ENCODE measurements at regions not wholly inside any gene's neighbourhood (a gene's known extent, or its start where the extent isn't known, plus 50 kb on each side); places are given as distances from the start of the nearest gene placed in this dataset.

DNA sequence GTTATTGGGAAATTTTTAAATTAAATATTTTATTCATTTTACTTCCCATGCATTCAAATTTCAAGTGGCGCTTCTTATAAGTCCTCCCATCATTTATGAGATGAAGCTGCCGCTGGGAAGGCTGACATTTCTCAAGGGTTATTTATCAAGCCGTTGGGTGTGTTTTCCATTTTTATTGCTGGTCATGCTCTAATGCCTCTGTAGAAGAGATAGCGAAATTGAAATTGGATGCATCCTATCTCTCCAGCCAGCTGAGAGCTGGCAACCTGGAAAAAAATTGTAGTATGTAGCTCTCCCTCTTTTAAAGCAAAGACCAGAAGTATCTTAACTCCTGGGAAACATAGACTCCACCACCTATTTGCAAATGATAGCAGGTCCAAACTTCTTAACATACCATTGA is 135.9 kb downstream of the C6orf118 start:
- no peaks in the 10 kb centered on the region for H3K36me3 ChIP-seq (ENCODE audit: insufficient read depth, low read length)
- no peak overlapping the region for H3K9ac ChIP-seq (ENCODE audit: low read length)
- H3K9me3 ChIP-seq (ENCODE audit: low read length), result no peaks in the 10 kb centered on the region
- H2AFZ ChIP-seq (ENCODE audit: low read depth, low read length), result no peak overlapping the region
- no peaks in the 10 kb centered on the region for H3K27me3 ChIP-seq (ENCODE audit: insufficient read depth, low read depth, low read length)
- no peak overlapping the region for H3K4me3 ChIP-seq (ENCODE audit: low read length)
- no peaks in the 10 kb centered on the region for H3F3A ChIP-seq (ENCODE audit: insufficient read depth, low read length, poor library complexity, severe bottlenecking)
- no peak overlapping the region for H3K27ac ChIP-seq (ENCODE audit: low read length)
- H4K20me1 ChIP-seq (ENCODE audit: insufficient read depth), result no peaks in the 10 kb centered on the region
- TF ChIP-seq SMC3 (conservative IDR thresholded peaks at IDR 0.05; ENCODE audit: poor library complexity), result no peak
- no peak for TF ChIP-seq EZH2 (IDR thresholded peaks at IDR 0.05; ENCODE audit: borderline replicate concordance, insufficient read depth, low read length, poor library complexity, severe bottlenecking)
- TF ChIP-seq EP300 (conservative IDR thresholded peaks at IDR 0.05; ENCODE audit: poor library complexity, severe bottlenecking), result no peak
- TF ChIP-seq, protein P1, sequence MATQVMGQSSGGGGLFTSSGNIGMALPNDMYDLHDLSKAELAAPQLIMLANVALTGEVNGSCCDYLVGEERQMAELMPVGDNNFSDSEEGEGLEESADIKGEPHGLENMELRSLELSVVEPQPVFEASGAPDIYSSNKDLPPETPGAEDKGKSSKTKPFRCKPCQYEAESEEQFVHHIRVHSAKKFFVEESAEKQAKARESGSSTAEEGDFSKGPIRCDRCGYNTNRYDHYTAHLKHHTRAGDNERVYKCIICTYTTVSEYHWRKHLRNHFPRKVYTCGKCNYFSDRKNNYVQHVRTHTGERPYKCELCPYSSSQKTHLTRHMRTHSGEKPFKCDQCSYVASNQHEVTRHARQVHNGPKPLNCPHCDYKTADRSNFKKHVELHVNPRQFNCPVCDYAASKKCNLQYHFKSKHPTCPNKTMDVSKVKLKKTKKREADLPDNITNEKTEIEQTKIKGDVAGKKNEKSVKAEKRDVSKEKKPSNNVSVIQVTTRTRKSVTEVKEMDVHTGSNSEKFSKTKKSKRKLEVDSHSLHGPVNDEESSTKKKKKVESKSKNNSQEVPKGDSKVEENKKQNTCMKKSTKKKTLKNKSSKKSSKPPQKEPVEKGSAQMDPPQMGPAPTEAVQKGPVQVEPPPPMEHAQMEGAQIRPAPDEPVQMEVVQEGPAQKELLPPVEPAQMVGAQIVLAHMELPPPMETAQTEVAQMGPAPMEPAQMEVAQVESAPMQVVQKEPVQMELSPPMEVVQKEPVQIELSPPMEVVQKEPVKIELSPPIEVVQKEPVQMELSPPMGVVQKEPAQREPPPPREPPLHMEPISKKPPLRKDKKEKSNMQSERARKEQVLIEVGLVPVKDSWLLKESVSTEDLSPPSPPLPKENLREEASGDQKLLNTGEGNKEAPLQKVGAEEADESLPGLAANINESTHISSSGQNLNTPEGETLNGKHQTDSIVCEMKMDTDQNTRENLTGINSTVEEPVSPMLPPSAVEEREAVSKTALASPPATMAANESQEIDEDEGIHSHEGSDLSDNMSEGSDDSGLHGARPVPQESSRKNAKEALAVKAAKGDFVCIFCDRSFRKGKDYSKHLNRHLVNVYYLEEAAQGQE (IDR thresholded peaks at IDR 0.05; ENCODE audit: borderline replicate concordance), result no peak
- no peak for TF ChIP-seq POLR2AphosphoS5 (IDR thresholded peaks at IDR 0.05)
- TF ChIP-seq MXI1 (conservative IDR thresholded peaks at IDR 0.05; ENCODE audit: poor library complexity, severe bottlenecking), result no peak
- no peak for TF ChIP-seq TAF1 (IDR thresholded peaks at IDR 0.05; ENCODE audit: low read depth)
- no peak for TF ChIP-seq RAD21 (conservative IDR thresholded peaks at IDR 0.05)
- TF ChIP-seq, protein P2, sequence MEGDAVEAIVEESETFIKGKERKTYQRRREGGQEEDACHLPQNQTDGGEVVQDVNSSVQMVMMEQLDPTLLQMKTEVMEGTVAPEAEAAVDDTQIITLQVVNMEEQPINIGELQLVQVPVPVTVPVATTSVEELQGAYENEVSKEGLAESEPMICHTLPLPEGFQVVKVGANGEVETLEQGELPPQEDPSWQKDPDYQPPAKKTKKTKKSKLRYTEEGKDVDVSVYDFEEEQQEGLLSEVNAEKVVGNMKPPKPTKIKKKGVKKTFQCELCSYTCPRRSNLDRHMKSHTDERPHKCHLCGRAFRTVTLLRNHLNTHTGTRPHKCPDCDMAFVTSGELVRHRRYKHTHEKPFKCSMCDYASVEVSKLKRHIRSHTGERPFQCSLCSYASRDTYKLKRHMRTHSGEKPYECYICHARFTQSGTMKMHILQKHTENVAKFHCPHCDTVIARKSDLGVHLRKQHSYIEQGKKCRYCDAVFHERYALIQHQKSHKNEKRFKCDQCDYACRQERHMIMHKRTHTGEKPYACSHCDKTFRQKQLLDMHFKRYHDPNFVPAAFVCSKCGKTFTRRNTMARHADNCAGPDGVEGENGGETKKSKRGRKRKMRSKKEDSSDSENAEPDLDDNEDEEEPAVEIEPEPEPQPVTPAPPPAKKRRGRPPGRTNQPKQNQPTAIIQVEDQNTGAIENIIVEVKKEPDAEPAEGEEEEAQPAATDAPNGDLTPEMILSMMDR (IDR thresholded peaks at IDR 0.05; ENCODE audit: poor library complexity, severe bottlenecking), result no peak
- no peak overlapping the region for H3K4me2 ChIP-seq (ENCODE audit: low read length)
- no peaks in the 10 kb centered on the region for H3K79me2 ChIP-seq (replicated peaks; ENCODE audit: insufficient read depth, low read length)
- H3K9me2 ChIP-seq (ENCODE audit: insufficient read depth, low read length), result no peaks in the 10 kb centered on the region

DNA sequence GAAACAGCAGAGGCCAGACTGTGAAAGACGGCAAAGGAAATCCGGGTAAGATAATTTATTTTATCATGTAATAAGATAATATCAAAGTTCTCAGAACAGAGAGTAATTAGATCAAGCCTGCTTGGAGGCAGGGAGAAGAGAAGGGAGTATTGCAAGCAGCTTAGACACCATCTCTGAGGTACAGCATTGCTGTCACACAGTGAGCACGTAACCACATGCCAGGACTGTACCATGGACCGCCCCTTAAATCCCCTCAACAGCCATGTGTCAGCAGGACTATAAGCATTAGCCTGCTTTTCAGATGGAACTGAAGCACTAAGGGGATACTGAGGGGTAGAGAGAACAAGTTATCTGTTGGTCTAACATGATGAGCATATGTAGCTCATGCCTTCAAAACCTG is 141.5 kb downstream of the C6orf118 start:
- Histone ChIP-seq H4K20me1 (ENCODE audit: insufficient read depth) (no peaks in the 10 kb centered on the region), H3F3A (ENCODE audit: insufficient read depth, low read length, poor library complexity, severe bottlenecking) (no peaks in the 10 kb centered on the region), H3K4me3 (ENCODE audit: low read length) (no peak overlapping the region), H3K9me2 (ENCODE audit: insufficient read depth, low read length) (no peaks in the 10 kb centered on the region), H3K4me2 (ENCODE audit: low read length) (no peak overlapping the region), H2AFZ (ENCODE audit: low read depth, low read length) (no peak overlapping the region), H3K9me3 (ENCODE audit: low read length) (no peaks in the 10 kb centered on the region), H3K27me3 (ENCODE audit: insufficient read depth, low read depth, low read length) (no peaks in the 10 kb centered on the region), H3K36me3 (ENCODE audit: insufficient read depth, low read length) (no peaks in the 10 kb centered on the region), H3K27ac (ENCODE audit: low read length) (no peak overlapping the region), H3K9ac (ENCODE audit: low read length) (no peak overlapping the region), H3K79me2 (replicated peaks; ENCODE audit: insufficient read depth, low read length) (no peaks in the 10 kb centered on the region)
- TF ChIP-seq MXI1 (conservative IDR thresholded peaks at IDR 0.05; ENCODE audit: poor library complexity, severe bottlenecking) (no peak), POLR2AphosphoS5 (IDR thresholded peaks at IDR 0.05) (no peak)

DNA sequence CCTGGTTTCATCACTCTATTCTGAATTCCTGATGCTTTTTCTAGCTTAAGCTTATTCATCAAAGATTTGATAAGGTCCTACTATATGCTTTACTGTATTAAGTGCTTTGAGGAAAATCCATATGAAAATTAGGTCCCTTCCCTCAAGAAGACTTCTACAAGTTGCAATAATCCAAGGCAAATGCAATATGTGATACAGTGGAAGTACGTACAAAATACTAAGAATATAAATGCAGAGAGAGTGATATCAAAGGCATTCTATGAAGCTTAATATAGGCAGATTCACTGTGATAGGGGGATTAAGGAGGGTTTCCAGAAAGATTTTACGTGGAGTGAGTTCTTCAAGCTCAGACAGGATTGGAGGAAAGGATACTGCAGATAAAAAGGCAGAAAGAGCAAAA is 142.1 kb downstream of the C6orf118 start:
- H4K20me1 ChIP-seq (ENCODE audit: insufficient read depth), result no peaks in the 10 kb centered on the region
- H3K4me3 ChIP-seq (ENCODE audit: low read length), result no peak overlapping the region
- H3K9me3 ChIP-seq (ENCODE audit: low read length), result no peaks in the 10 kb centered on the region
- no peaks in the 10 kb centered on the region for H3K9me2 ChIP-seq (ENCODE audit: insufficient read depth, low read length)
- H3K79me2 ChIP-seq (replicated peaks; ENCODE audit: insufficient read depth, low read length), result no peaks in the 10 kb centered on the region
- no peak overlapping the region for H3K4me2 ChIP-seq (ENCODE audit: low read length)
- H3K36me3 ChIP-seq (ENCODE audit: insufficient read depth, low read length), result no peaks in the 10 kb centered on the region
- H3K27ac ChIP-seq (ENCODE audit: low read length), result no peak overlapping the region
- no peaks in the 10 kb centered on the region for H3F3A ChIP-seq (ENCODE audit: insufficient read depth, low read length, poor library complexity, severe bottlenecking)
- H3K9ac ChIP-seq (ENCODE audit: low read length), result no peak overlapping the region
- H2AFZ ChIP-seq (ENCODE audit: low read depth, low read length), result no peak overlapping the region
- H3K27me3 ChIP-seq (ENCODE audit: insufficient read depth, low read depth, low read length), result no peaks in the 10 kb centered on the region
- TF ChIP-seq, protein P1 (IDR thresholded peaks at IDR 0.05; ENCODE audit: borderline replicate concordance), result no peak
- TF ChIP-seq, protein P2 (IDR thresholded peaks at IDR 0.05; ENCODE audit: poor library complexity, severe bottlenecking), result no peak
- TF ChIP-seq EZH2 (IDR thresholded peaks at IDR 0.05; ENCODE audit: borderline replicate concordance, insufficient read depth, low read length, poor library complexity, severe bottlenecking) (no peak), EP300 (conservative IDR thresholded peaks at IDR 0.05; ENCODE audit: poor library complexity, severe bottlenecking) (no peak), POLR2AphosphoS5 (IDR thresholded peaks at IDR 0.05) (no peak), RAD21 (conservative IDR thresholded peaks at IDR 0.05) (no peak), SMC3 (conservative IDR thresholded peaks at IDR 0.05; ENCODE audit: poor library complexity) (no peak), MXI1 (conservative IDR thresholded peaks at IDR 0.05; ENCODE audit: poor library complexity, severe bottlenecking) (no peak), TAF1 (IDR thresholded peaks at IDR 0.05; ENCODE audit: low read depth) (no peak)

All from neural cell (in vitro differentiated cells).